ENCODE measurements at regions not wholly inside any gene's neighbourhood (a gene's known extent, or its start where the extent isn't known, plus 50 kb on each side); places are given as distances from the start of the nearest gene placed in this dataset.

GRCh38 chr18:4653418-4653817, 198.3 kb upstream of the DLGAP1 start:
- FAIRE-seq = no peak
- DNase-seq (ENCODE audit: insufficient read length, low spot score) = no peak

- no peak for FAIRE-seq
- no peak for DNase-seq (ENCODE audit: insufficient read length, low spot score)
Observed at GRCh38 chr18:4641771-4642368, 186.8 kb upstream of the DLGAP1 start.

- FAIRE-seq (no peak), DNase-seq (ENCODE audit: insufficient read length, low spot score) (no peak)
Observed at GRCh38 chr18:4640349-4641012, 185.4 kb upstream of the DLGAP1 start.

- DNase-seq (ENCODE audit: insufficient read length, low spot score) = no peak
- no peak for FAIRE-seq
Observed at GRCh38 chr18:4639628-4640310, 184.7 kb upstream of the DLGAP1 start.

- DNase-seq (ENCODE audit: insufficient read length, low spot score) (no peak), FAIRE-seq (no peak)
Observed at GRCh38 chr18:4638680-4639079, 183.6 kb upstream of the DLGAP1 start.

- FAIRE-seq (no peak), DNase-seq (ENCODE audit: insufficient read length, low spot score) (no peak)
Observed at GRCh38 chr18:4637876-4638275, 182.8 kb upstream of the DLGAP1 start.

- no peak for DNase-seq (ENCODE audit: insufficient read length, low spot score)
- FAIRE-seq = no peak
Observed at GRCh38 chr18:4636967-4637366, 181.9 kb upstream of the DLGAP1 start.

GRCh38 chr18:4631239-4631638, 176.1 kb upstream of the DLGAP1 start:
- FAIRE-seq (no peak), DNase-seq (ENCODE audit: insufficient read length, low spot score) (no peak)

- DNase-seq (ENCODE audit: insufficient read length, low spot score) = no peak
- no peak for FAIRE-seq
Observed at GRCh38 chr18:4605212-4605611, 150.1 kb upstream of the DLGAP1 start.

GRCh38 chr18:4603955-4604354, 148.8 kb upstream of the DLGAP1 start:
- FAIRE-seq = no peak
- DNase-seq (ENCODE audit: insufficient read length, low spot score) = no peak

- no peak for FAIRE-seq
- DNase-seq (ENCODE audit: insufficient read length, low spot score) = no peak
Observed at GRCh38 chr18:4599312-4599711, 144.2 kb upstream of the DLGAP1 start.

GRCh38 chr18:4597301-4597700, 142.2 kb upstream of the DLGAP1 start:
- DNase-seq (ENCODE audit: insufficient read length, low spot score) = no peak
- no peak for FAIRE-seq

GRCh38 chr18:4593895-4594294, 138.8 kb upstream of the DLGAP1 start:
- DNase-seq (ENCODE audit: insufficient read length, low spot score) (no peak), FAIRE-seq (no peak)

- FAIRE-seq (no peak), DNase-seq (ENCODE audit: insufficient read length, low spot score) (no peak)
Observed at GRCh38 chr18:4593459-4593858, 138.4 kb upstream of the DLGAP1 start.

GRCh38 chr18:4589056-4589800, 134.1 kb upstream of the DLGAP1 start:
- FAIRE-seq (no peak), DNase-seq (ENCODE audit: insufficient read length, low spot score) (no peak)

GRCh38 chr18:4587204-4587603, 132.1 kb upstream of the DLGAP1 start:
- FAIRE-seq = no peak
- DNase-seq (ENCODE audit: insufficient read length, low spot score) = no peak

GRCh38 chr18:4586731-4587130, 131.6 kb upstream of the DLGAP1 start:
- FAIRE-seq = no peak
- DNase-seq (ENCODE audit: insufficient read length, low spot score) = no peak

- FAIRE-seq (no peak), DNase-seq (ENCODE audit: insufficient read length, low spot score) (no peak)
Observed at GRCh38 chr18:4582431-4583335, 127.6 kb upstream of the DLGAP1 start.

- DNase-seq (ENCODE audit: insufficient read length, low spot score) (no peak), FAIRE-seq (no peak)
Observed at GRCh38 chr18:4581966-4582365, 126.9 kb upstream of the DLGAP1 start.

GRCh38 chr18:4578449-4578848, 123.3 kb upstream of the DLGAP1 start:
- FAIRE-seq = no peak
- no peak for DNase-seq (ENCODE audit: insufficient read length, low spot score)
